ENCODE measurements at regions not wholly inside any gene's neighbourhood (a gene's known extent, or its start where the extent isn't known, plus 50 kb on each side); places are given as distances from the start of the nearest gene placed in this dataset.

DNA sequence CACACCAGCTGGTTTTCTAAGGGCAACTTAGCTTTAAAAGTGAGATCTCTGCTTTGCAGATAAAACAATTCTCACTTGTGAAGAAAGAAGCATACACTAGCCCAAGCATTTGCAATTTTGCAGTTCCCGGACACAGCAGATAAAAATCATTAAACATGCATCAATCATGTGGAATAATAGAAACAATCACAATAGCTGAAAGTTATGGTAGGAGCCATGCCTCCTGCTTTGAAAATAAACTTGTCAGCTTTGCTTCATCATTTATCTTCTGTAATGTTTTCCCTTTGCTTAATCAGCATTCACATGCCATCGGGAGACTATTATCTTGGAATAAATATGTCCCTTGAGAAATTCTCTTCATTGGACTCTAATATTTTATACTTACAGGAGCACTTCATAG, 60.3 kb upstream of the DAB2 start:
- TF ChIP-seq, protein P1, sequence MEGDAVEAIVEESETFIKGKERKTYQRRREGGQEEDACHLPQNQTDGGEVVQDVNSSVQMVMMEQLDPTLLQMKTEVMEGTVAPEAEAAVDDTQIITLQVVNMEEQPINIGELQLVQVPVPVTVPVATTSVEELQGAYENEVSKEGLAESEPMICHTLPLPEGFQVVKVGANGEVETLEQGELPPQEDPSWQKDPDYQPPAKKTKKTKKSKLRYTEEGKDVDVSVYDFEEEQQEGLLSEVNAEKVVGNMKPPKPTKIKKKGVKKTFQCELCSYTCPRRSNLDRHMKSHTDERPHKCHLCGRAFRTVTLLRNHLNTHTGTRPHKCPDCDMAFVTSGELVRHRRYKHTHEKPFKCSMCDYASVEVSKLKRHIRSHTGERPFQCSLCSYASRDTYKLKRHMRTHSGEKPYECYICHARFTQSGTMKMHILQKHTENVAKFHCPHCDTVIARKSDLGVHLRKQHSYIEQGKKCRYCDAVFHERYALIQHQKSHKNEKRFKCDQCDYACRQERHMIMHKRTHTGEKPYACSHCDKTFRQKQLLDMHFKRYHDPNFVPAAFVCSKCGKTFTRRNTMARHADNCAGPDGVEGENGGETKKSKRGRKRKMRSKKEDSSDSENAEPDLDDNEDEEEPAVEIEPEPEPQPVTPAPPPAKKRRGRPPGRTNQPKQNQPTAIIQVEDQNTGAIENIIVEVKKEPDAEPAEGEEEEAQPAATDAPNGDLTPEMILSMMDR (IDR thresholded peaks at IDR 0.05; ENCODE audit: insufficient read depth, missing control alignments): no peak
- no peak for FAIRE-seq
- no peak for DNase-seq (ENCODE audit: insufficient read length, low spot score)

GRCh38 chr5:39484673-39485072, 59.9 kb upstream of the DAB2 start:
- TF ChIP-seq, protein P1 (IDR thresholded peaks at IDR 0.05; ENCODE audit: insufficient read depth, missing control alignments): no peak
- FAIRE-seq (peak; percentile 44), DNase-seq (ENCODE audit: insufficient read length, low spot score) (no peak)

DNA sequence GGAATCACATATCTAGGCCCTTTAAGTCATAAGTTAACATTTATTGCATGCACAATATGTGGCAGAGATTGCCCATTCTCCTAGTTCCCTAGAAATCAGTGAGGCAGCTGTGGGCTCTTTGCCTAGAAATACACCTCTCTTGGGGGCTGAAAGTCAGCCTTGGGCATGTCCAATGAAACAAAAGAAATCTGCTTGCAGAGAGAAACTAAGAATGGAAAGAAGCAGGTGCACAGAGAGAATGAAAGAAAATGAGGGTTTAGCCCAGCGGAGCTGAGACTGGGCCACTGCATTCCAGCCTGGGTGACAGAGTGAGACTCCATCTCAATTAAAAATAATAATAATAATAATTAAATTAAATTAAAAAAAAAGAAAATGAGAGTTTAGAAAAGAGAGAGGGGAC, 57.3 kb upstream of the DAB2 start:
- no peak for DNase-seq (ENCODE audit: insufficient read length, low spot score)
- no peak for FAIRE-seq
- TF ChIP-seq, protein P1 (IDR thresholded peaks at IDR 0.05; ENCODE audit: insufficient read depth, missing control alignments): no peak

DNA sequence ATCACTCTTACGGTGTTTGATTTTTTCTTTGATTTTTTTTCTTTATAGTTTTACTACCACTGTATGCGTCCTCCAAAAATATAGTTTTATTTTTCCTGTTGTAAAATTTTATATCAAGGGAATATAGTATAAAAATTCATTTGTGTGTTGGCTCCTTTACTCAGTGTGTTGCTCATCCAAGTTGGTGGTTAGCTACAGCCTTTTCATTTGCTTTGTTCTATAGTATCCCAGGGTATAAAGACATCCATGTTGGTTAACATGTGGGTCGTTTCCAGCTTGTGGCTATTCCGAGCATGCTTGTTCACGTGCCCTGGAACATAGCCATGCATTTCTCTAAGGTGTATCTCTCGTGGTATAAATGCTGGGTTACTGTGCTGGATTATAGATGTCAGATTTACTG, 54.8 kb upstream of the DAB2 start:
- FAIRE-seq (no peak), DNase-seq (ENCODE audit: insufficient read length, low spot score) (no peak)
- TF ChIP-seq, protein P1 (IDR thresholded peaks at IDR 0.05; ENCODE audit: insufficient read depth, missing control alignments): no peak

- FAIRE-seq (no peak), DNase-seq (ENCODE audit: insufficient read length, low spot score) (no peak)
- TF ChIP-seq, protein P1 (IDR thresholded peaks at IDR 0.05; ENCODE audit: insufficient read depth, missing control alignments): no peak
Observed at GRCh38 chr5:39478863-39479262, 54.1 kb upstream of the DAB2 start.

GRCh38 chr5:39476843-39477220, 52.1 kb upstream of the DAB2 start:
- no peak for FAIRE-seq
- no peak for DNase-seq (ENCODE audit: insufficient read length, low spot score)
- TF ChIP-seq, protein P1 (IDR thresholded peaks at IDR 0.05; ENCODE audit: insufficient read depth, missing control alignments): no peak

- FAIRE-seq (no peak), DNase-seq (ENCODE audit: insufficient read length, low spot score) (no peak)
- TF ChIP-seq, protein P1 (IDR thresholded peaks at IDR 0.05; ENCODE audit: insufficient read depth, missing control alignments): no peak
Observed at GRCh38 chr5:39475881-39476842, 51.4 kb upstream of the DAB2 start.
